GM21528 (cell line): ENCODE measurements at regions not wholly inside any gene's neighbourhood (a gene's known extent, or its start where the extent isn't known, plus 50 kb on each side); places are given as distances from the start of the nearest gene placed in this dataset.

Experiments used
- ATAC-seq: cut with Tn5 transposase; IDR thresholded peaks from one replicate; pipeline ENCODE4 v1.9.1; 2021; ENCODE audit warnings: mild to moderate bottlenecking, moderate library complexity; ENCODE audit not compliant: unreplicated experiment, low FRiP score

DNA sequence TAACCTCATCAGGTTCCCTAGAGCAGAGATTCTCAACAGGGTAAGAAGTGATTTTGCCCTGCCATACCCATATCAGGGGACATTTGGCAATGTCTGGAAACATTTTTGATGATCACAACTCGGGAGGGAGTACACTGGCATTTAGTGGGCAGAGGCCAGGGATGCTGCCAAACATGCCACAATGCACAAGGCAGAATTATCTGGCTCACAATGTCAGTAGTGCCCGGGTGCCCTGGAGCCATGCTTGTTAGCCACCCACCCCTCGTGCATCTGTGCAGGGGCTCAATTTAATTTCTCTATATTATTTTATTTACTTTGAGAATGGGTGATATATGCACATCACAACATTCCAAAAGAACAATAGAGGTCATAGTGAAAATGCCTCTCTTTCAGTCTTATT is 82.0 kb upstream of the DHX15 start:
- ATAC-seq = no peak

DNA sequence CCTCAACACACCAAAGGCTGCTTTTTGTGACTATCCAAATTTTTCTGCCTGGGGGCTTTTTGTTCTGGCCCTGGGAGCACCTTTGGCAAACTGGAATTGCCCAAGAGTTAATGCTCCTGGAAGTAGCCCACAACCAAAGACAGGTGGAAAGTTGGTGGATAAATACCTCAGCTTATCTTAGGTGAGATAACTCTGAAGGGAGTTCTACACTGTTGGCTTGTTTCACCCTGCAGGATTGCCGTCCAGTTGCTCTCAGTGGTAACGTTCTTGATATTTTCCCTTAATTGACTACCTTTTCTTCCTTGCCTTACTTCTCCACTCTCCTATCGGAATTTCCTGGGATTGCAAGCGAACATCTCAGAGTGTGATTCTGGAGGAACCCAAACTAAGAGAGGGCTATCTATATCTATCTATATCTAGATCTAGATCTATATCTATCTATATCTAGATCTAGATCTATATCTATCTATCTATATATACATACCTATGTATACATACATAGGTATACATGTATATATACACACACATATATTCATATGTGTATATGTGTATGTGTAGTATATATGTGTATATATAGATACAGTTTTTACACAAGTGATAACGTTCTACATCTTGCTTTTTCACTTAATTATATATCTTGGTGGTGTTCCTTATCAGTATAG is 82.6 kb upstream of the DHX15 start:
- ATAC-seq = no peak

- ATAC-seq = no peak
Observed at GRCh38 chr4:24668956-24669355, 84.6 kb upstream of the DHX15 start.

DNA sequence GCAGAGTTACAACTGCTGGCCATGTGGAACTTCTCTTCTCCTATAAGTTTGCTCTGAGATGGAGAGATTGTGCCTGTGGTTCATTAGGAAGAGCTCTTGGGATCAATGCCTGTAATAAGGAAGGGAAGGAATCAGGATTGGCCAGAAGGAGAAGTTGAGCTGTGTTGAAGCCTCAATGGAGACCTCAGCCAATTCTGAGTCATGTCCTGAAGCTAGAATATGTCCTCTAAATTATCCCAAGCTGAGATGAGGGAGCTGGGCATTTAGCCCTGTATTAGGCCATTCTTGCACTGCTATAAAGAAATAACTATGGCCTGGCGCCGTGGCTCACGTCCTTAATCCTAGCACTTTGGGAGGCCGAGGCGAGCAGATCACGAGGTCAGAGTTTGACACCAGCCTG is 85.4 kb upstream of the DHX15 start:
- ATAC-seq = no peak

- ATAC-seq = no peak
Observed at GRCh38 chr4:24671849-24672248, 87.5 kb upstream of the DHX15 start.

DNA sequence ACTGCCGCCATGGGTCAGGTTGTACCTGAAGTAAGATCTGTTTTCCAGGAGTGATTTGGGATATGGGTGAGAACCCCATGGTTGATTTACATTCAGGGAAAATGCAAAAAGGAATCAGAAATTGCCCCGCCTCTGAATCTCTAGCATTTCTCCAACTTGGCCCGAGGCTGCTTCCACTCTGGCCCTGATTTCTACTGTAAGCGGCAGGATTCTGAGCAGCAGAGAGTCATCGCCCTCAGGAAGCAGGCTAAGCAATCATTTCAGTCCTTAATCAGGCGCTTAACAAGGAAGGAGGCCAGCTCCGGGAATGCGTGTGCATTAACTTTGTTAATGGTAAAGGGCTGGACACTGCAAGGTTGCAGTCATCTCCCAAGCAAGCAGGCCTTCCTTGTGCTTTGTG is 88.5 kb upstream of the DHX15 start:
- no peak for ATAC-seq

DNA sequence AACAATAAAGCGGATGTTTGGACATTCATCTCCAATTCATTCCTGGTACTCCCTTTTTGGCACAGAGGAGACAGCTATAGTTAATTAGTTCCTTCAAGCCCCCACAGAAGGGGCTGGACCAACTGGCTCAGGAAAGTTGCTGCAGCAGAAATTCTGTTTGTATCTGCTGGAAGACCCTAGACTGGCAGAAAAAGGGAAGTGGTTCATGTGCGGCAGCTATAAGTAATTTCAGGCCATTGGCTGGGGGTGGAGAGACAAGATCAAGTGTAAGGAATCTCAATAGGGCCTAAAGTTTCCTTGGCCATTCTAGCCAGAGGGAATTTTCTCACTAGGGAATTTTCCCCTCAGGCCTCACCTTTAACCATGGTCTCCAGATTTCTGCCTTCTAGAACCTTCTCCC is 89.9 kb upstream of the DHX15 start:
- no peak for ATAC-seq

DNA sequence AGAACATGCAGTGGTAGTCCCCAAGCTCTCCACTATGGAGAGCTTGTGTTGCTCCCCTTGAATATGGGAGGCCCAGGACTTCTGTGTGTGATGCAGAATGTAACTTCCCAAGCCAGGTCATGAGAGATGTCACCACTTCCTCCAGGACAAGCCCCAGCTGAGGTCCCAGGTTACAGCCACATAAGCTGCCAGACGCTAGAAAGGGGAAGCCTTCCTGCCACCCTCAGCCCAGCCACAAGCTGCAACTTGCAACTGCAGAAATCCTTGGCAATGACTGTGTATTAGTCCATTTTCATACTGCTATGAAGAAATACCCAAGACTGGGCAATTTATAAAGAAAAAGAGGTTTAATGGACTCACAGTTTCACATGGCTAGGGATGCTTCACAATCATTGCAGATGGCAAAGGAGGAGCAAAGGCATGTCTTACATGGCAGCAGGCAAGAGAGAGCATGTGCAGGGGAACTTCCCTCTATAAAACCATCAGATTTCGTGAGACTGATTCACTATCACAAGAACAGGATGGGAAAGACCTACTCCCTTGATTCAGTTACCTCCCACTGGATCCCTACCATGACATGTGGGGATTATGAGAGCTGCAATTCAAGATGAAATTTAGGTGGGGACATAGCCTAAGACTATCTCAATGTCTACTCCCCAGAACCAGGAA is 91.5 kb upstream of the DHX15 start:
- ATAC-seq = no peak

DNA sequence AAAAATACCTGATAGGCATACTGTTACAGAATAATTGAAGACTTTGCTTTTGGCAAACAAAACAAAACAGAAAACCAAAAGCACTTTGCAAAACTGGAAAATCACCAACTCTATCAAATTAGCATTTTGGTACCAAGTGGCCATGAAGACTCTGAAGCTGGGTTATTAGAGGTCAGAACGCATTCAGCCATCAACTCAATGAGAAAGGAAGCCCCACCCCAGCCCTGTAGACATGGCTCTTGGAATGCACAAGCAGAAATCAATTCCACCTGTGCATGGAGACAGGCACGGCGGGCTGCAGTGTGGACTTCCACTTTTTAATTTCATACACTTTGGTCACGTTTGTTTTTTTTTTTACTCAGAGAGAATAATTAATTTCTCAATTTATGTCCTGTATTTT is 93.6 kb upstream of the DHX15 start:
- no peak for ATAC-seq

DNA sequence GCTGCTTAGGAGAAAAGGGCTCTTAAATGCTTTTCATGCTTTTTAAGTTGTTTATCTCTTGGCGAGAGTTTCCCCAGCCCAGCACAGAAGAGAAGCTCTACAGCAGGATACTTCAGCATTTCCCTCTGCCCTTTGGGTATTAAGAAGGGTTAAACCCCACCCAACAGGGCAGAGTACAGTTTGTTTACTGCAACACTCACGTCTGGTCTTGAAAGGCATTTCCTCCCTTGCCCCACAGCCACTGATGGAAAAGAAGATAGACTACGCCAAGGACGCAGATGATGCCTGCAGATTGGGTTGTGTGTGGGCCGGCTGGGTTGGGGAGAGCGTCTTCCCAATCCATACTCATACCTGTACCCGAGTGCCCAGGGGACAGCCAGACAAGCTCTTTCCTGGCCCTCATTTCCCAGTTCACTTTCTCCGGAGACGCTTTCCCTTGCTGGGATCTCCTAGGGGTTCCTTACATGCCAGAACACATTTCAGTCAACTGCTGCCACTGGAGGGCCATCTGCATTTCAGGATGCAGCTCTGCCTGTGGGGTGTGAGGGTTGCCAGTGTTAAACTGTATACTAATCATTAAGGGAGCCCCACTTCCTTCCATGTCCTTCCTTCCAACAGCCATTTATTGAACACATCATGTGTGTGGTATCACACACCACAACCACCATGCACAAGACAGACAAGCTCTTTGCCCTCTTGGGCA is 96.5 kb upstream of the DHX15 start:
- no peak for ATAC-seq

DNA sequence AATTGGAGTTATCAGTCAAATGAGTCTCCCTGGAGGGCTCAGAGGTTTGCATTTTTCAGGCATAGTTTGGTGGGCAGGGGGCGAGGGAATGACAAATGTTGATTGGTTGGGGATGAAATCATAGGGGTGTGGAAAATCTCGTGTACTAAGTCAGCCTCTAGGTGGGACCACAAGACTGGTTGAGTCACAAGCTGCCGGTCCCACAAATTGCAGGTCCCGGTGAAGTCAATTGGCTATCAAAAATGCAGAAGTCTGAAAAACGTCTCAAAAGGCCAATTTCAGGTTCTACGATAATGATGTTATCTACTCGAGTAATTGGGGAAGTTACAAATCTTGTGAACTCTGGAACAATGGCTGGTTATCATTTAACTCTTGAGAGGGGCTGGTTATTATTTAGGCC is 98.8 kb upstream of the DHX15 start:
- ATAC-seq = no peak

GRCh38 chr4:24686866-24687692 is 102.7 kb upstream of the DHX15 start:
- ATAC-seq = no peak

DNA sequence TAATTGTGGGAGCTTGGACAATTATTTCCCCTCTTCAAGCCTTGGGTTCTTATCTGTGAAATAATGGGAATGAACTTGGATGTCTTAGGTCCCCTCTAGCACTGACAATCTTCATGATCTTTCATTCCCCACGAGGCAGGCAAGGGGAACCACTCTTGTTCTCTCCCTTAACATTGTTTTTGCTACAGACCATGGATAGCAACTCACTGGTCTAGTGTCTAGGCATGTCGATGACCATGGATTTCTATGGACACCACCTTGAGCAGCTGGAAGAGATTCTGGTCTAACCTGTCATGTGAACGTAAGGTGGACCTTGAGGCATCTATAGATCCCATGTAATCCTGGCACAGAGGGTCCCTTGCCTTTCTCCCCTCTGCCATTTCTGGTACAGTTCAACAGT is 104.1 kb upstream of the DHX15 start:
- ATAC-seq = no peak

DNA sequence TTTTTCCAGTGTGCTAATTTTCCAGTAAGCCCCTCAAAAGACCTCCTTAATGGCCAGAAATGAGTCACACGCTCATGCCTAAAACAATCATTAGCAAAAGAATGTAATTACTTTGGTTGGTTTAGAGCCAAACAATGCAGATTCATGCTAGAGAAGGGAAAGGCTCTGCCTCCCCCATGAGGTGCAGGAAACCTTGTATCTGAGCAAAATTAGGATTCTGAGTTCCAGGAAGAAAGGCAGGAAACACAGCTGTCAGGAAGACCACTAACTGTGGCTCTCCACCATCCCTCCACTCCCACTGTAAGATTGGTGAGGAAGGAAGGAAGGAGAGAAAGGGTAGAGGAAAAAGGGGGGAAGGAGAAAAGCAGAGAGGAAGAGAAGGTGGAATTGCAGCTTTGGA is 104.9 kb upstream of the DHX15 start:
- ATAC-seq = no peak

DNA sequence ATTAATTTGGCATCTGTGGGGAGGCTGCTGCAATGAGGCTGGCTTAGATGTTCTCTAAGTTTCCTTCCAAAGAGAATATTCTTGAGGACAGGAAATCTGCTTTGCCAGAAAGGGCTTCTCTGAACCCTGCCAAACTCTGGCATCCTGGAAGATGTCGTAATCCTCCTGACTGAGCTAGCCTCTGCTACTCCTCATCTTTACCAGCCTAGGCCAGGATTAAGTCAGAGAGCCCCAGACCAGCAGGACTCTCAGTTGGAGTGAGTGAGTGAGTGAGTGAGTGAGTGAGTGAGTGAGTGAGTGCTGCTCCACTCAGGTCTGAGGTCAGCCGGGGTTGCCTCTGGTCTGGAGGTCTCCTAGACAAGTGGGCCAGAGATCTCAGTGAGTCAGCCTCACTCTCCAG is 104.9 kb upstream of the SOD3 start:
- ATAC-seq = no peak

DNA sequence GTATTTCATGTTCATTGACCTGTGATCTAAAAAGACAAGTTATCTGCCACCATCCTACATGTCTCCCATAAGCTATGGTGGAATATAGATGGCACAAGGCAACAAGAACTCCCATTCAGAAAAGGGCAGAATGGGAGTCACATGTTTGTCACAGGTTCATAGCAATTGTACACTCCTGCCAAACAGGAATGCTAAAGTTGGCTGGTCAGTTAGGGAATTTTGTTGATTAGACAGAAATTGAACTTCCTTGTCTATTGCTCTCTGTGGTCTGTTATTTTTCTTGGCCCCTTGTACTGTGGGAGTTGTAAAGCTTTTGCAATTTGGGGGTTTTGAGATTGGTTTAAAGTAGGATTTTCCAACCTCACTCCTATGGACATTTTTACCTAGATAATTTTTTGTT is 101.7 kb upstream of the SOD3 start:
- no peak for ATAC-seq

- no peak for ATAC-seq
Observed at GRCh38 chr4:24700118-24700517, 95.3 kb upstream of the SOD3 start.

DNA sequence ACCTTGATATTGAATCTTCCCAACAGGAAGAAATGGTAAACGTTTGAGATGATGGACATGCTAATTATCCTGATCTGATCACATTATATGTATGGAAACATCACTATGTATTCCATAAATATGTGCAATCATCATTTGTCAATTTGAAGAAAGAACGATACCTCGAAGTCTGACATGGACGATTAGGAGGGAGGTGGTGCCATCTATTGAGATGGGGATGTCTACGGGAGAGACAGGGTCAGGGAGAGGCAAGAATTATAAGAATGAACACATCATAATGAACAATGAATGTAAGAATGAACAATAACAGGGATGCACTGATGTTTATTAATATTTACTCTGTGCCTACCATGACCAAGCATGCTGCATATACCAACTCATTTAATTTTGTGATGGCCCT is 93.7 kb upstream of the SOD3 start:
- no peak for ATAC-seq

- no peak for ATAC-seq
Observed at GRCh38 chr4:24702281-24702680, 93.1 kb upstream of the SOD3 start.

DNA sequence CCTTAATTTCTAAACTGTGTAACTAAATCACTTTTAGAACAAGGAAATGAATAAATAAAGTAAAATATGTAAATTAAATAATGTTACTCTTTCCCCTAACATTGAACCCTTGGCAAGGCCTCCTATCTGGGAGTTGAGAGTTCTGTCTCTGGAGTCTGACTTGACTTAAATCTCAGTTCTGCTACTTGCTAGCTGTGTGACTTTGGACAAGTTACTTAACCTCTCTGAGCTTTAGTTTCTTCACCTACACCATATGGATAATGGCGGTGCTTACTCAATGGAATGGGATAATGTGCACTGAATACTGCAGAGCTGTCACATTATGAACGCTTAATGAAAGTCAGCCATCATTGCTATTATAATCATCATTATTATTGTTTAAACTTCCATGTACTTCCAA is 92.1 kb upstream of the SOD3 start:
- ATAC-seq = no peak

DNA sequence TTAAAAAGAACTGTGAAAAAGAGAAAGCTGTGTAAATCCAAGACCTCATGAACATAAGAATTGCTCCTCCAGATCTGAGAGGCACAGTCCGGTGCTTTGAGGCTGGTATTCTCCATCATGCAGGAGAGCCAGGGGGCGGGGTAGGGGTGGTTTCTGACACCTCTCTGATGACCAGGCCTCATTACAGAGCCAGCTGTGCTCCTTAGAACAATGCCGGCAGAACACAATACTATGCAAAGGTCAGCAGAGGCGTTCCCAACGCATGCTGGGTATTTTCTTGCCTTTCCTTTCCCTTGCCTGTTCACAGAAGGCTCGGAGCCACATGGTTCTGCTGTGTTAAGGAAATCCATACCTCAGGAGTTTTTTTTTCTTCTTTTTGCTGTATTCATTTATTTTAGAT is 91.2 kb upstream of the SOD3 start:
- ATAC-seq = no peak
